ENCODE measurements at regions not wholly inside any gene's neighbourhood (a gene's known extent, or its start where the extent isn't known, plus 50 kb on each side); places are given as distances from the start of the nearest gene placed in this dataset.

- H3K27me3 ChIP-seq (ENCODE audit: control insufficient read depth, insufficient read depth, low read length), result peaks cover 6% of the 10 kb centered on the region
- no peaks in the 10 kb centered on the region for H3K9me3 ChIP-seq (ENCODE audit: control insufficient read depth, insufficient read depth, low read length)
- ChIA-PET POLR2A (no interaction called here), CTCF (no interaction called here)
- no peak for DNase-seq (ENCODE audit: low read depth, low spot score)
- H3K4me3 ChIP-seq (ENCODE audit: low read depth, low read length), result no peak overlapping the region
- H3K27ac ChIP-seq (ENCODE audit: low read depth, low read length), result no peak overlapping the region
- TF ChIP-seq, protein P1, sequence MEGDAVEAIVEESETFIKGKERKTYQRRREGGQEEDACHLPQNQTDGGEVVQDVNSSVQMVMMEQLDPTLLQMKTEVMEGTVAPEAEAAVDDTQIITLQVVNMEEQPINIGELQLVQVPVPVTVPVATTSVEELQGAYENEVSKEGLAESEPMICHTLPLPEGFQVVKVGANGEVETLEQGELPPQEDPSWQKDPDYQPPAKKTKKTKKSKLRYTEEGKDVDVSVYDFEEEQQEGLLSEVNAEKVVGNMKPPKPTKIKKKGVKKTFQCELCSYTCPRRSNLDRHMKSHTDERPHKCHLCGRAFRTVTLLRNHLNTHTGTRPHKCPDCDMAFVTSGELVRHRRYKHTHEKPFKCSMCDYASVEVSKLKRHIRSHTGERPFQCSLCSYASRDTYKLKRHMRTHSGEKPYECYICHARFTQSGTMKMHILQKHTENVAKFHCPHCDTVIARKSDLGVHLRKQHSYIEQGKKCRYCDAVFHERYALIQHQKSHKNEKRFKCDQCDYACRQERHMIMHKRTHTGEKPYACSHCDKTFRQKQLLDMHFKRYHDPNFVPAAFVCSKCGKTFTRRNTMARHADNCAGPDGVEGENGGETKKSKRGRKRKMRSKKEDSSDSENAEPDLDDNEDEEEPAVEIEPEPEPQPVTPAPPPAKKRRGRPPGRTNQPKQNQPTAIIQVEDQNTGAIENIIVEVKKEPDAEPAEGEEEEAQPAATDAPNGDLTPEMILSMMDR (IDR thresholded peaks at IDR 0.05; ENCODE audit: low read depth, low read length), result no peak
Observed at GRCh38 chr6:45757443-45758130, 258.1 kb downstream of the CLIC5 start.

DNA sequence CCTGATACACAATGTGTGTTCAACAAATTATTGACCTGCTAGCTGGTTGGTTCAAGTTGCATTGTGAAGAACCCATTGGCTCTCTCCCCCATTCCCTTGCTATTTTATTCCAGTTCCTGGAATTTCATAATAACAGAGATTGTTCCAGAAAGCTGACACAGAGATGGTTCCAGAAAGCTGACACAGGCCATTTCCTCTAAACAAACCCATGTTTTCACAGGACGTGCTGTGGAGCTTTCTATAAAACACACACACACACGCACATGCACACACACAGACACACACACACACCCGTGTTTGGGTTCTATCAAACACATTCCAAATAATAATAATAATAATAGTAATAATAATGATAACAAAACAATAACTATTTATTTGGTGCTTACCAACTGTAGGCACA lies 259.1 kb downstream of the CLIC5 start:
- Histone ChIP-seq H3K27me3 (ENCODE audit: control insufficient read depth, insufficient read depth, low read length) (peaks cover 6% of the 10 kb centered on the region), H3K4me3 (ENCODE audit: low read depth, low read length) (no peak overlapping the region), H3K9me3 (ENCODE audit: control insufficient read depth, insufficient read depth, low read length) (no peaks in the 10 kb centered on the region), H3K27ac (ENCODE audit: low read depth, low read length) (no peak overlapping the region)
- no peak for DNase-seq (ENCODE audit: low read depth, low spot score)
- ChIA-PET CTCF (no interaction called here), POLR2A (no interaction called here)
- TF ChIP-seq, protein P1 (IDR thresholded peaks at IDR 0.05; ENCODE audit: low read depth, low read length), result no peak

GRCh38 chr6:45754432-45754831 lies 261.2 kb downstream of the CLIC5 start:
- ChIA-PET POLR2A (no interaction called here), CTCF (no interaction called here)
- TF ChIP-seq, protein P1 (IDR thresholded peaks at IDR 0.05; ENCODE audit: low read depth, low read length), result no peak
- DNase-seq (ENCODE audit: low read depth, low spot score), result no peak
- no peak overlapping the region for H3K4me3 ChIP-seq (ENCODE audit: low read depth, low read length)
- peaks cover 9% of the 10 kb centered on the region for H3K27me3 ChIP-seq (ENCODE audit: control insufficient read depth, insufficient read depth, low read length)
- H3K27ac ChIP-seq (ENCODE audit: low read depth, low read length), result no peak overlapping the region
- H3K9me3 ChIP-seq (ENCODE audit: control insufficient read depth, insufficient read depth, low read length), result no peaks in the 10 kb centered on the region

- POLR2A ChIA-PET, result no interaction called here
- no peak overlapping the region for H3K27ac ChIP-seq (ENCODE audit: low read depth, low read length)
- CTCF ChIA-PET, result no interaction called here
- TF ChIP-seq, protein P1 (IDR thresholded peaks at IDR 0.05; ENCODE audit: low read depth, low read length), result no peak
- H3K4me3 ChIP-seq (ENCODE audit: low read depth, low read length), result no peak overlapping the region
- peaks cover 6% of the 10 kb centered on the region; the same call in 1 of the 2 replicates for H3K9me3 ChIP-seq (ENCODE audit: control insufficient read depth, insufficient read depth, low read length)
- peaks cover 6% of the 10 kb centered on the region for H3K27me3 ChIP-seq (ENCODE audit: control insufficient read depth, insufficient read depth, low read length)
- peak; percentile 23 for DNase-seq (ENCODE audit: low read depth, low spot score)
Observed at GRCh38 chr6:45746046-45746445, 269.6 kb downstream of the CLIC5 start.

DNA sequence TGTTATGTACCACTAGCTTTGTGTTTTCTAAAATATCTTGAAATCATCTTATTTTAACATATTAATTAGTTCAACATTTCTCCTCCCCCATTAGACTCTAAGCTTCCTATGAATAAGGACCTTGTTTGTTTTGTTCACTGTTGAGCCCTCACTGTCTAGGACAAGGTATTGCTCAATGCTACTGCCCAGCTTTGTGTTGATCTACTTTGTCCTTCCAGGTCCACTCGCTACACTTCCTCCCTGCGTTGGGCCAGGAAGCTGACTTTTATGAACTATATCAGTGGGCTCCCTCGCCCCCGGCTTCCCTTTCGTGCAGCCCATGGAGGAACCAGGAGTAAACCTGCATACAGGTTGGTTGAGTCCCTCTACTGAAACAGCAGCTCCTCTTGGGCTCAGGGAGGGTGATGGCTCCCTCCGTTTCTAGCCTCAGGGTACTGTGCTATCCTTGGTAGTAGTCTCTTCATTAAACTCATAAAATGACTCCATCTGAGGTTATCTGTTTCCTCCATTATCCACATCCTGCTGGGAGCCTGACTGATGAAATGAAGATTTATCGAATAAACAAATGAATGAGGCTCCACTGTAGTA lies 272.5 kb downstream of the CLIC5 start:
- CTCF ChIA-PET, result interaction anchor here (1.4 kb wide), 2 partner anchors 1087 to 1267 kb away, joined by 3 read pairs; no protein-coding TSS in a partner anchor
- no peak overlapping the region for H3K4me3 ChIP-seq (ENCODE audit: low read depth, low read length)
- peaks cover 5% of the 10 kb centered on the region for H3K27me3 ChIP-seq (ENCODE audit: control insufficient read depth, insufficient read depth, low read length)
- no peak overlapping the region for H3K27ac ChIP-seq (ENCODE audit: low read depth, low read length)
- TF ChIP-seq, protein P1 (IDR thresholded peaks at IDR 0.05; ENCODE audit: low read depth, low read length), result no peak
- POLR2A ChIA-PET, result no interaction called here
- peaks cover 6% of the 10 kb centered on the region; the same call in 1 of the 2 replicates for H3K9me3 ChIP-seq (ENCODE audit: control insufficient read depth, insufficient read depth, low read length)
- no peak for DNase-seq (ENCODE audit: low read depth, low spot score)
